Natural killer cell (primary cell): ENCODE measurements at regions not wholly inside any gene's neighbourhood (a gene's known extent, or its start where the extent isn't known, plus 50 kb on each side); places are given as distances from the start of the nearest gene placed in this dataset.

Experiments
- ATAC-seq, 3 donors: fragments of 150-1000 bp in 2 of 3; fragments of 200-7000 bp in 1 of 3; cut with Tn5 transposase; 1 replicate in 1 of 3; 2 replicates in 2 of 3; pipeline ENCODE4 v1.10.0; 2021; ENCODE audit warnings: mild to moderate bottlenecking in 2 of 3, moderate library complexity in 2 of 3
- DNase-seq, 2 donors: peaks; one replicate each; pipeline versions ENCODE4 v3.0.0 to v3.0.0-alpha.2; 2013 to 2021; ENCODE audit warnings: mixed read lengths in 1 of 2
- H3K27ac ChIP-seq: one replicate; pipeline ENCODE4 v1.5.1; 2013; ENCODE audit warnings: mild to moderate bottlenecking, low read length
- H3K27me3 ChIP-seq: one replicate; pipeline ENCODE4 v1.6.1; 2013; ENCODE audit warnings: low read length; ENCODE audit not compliant: control insufficient read depth, insufficient read depth
- H3K36me3 ChIP-seq: one replicate; pipeline ENCODE4 v1.6.1; 2013; ENCODE audit warnings: low read length; ENCODE audit not compliant: control insufficient read depth, insufficient read depth
- H3K4me1 ChIP-seq: one replicate; pipeline ENCODE4 v1.6.1; 2013; ENCODE audit warnings: low read length; ENCODE audit not compliant: control insufficient read depth, insufficient read depth
- H3K4me3 ChIP-seq: one replicate; pipeline ENCODE4 v1.5.1; 2013; ENCODE audit warnings: low read length
- H3K9me3 ChIP-seq: one replicate; pipeline ENCODE4 v1.6.1; 2013; ENCODE audit warnings: low read length; ENCODE audit not compliant: control insufficient read depth, insufficient read depth
- H3K27ac Mint-ChIP-seq, 2 donors: one replicate each; pipeline ENCODE4 v1.8.0; 2022; ENCODE audit warnings: mild to moderate bottlenecking in 2 of 2, mixed read lengths in 2 of 2, moderate library complexity in 1 of 2
- H3K27me3 Mint-ChIP-seq, 2 donors: one replicate each; pipeline ENCODE4 v1.8.0; 2022; ENCODE audit warnings: low read depth in 2 of 2, mixed read lengths in 2 of 2
- H3K36me3 Mint-ChIP-seq: one replicate; pipeline ENCODE4 v1.8.0; 2022; ENCODE audit warnings: mixed read lengths
- H3K4me1 Mint-ChIP-seq, 2 donors: one replicate each; pipeline ENCODE4 v1.8.0; 2022; ENCODE audit warnings: mixed read lengths in 2 of 2
- H3K4me3 Mint-ChIP-seq: one replicate; pipeline ENCODE4 v1.8.0; 2022; ENCODE audit warnings: mild to moderate bottlenecking, moderate library complexity, mixed read lengths
- H3K9me3 Mint-ChIP-seq, 2 donors: one replicate each; pipeline ENCODE4 v1.8.0; 2022; ENCODE audit warnings: mixed read lengths in 2 of 2
- WGBS: methylation state at CpG from one replicate; pipeline ENCODE4 v1.1.7; 2013; ENCODE audit warnings: missing lambda C conversion rate; ENCODE audit not compliant: insufficient coverage; 5-methylcytosine and 5-hydroxymethylcytosine counted together
- intact Hi-C: fragments of 100-400 bp; cut with micrococcal nuclease; formaldehyde crosslinking; loops from one replicate; pipeline ENCODE4 v1.14.2; 2022
- TF ChIP-seq, protein P1 (sequence below): fragments of 200-600 bp; IDR thresholded peaks from one replicate; pipeline ENCODE4 v1.8.0; 2022; ENCODE audit warnings: antibody characterized with exemption

DNA sequence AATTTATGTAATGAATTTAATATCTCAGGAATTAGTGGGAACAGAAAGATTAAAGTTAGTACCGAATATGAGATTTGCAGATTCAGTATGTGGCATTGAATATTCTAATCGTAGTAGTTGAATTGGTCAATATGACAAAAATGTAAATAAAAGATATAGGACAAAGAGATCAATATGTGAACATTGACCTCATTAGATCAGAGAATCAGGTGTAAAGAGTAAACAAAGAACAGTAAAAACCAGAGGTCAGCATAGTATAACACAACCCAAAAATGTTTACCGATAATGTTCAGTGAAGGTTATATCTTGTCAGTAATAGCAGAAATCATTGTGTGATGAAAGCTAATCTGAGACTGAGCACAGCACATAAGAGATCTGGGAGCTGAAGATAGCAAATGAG is 152.0 kb downstream of the FAM83B start:
- TF ChIP-seq, protein P1, sequence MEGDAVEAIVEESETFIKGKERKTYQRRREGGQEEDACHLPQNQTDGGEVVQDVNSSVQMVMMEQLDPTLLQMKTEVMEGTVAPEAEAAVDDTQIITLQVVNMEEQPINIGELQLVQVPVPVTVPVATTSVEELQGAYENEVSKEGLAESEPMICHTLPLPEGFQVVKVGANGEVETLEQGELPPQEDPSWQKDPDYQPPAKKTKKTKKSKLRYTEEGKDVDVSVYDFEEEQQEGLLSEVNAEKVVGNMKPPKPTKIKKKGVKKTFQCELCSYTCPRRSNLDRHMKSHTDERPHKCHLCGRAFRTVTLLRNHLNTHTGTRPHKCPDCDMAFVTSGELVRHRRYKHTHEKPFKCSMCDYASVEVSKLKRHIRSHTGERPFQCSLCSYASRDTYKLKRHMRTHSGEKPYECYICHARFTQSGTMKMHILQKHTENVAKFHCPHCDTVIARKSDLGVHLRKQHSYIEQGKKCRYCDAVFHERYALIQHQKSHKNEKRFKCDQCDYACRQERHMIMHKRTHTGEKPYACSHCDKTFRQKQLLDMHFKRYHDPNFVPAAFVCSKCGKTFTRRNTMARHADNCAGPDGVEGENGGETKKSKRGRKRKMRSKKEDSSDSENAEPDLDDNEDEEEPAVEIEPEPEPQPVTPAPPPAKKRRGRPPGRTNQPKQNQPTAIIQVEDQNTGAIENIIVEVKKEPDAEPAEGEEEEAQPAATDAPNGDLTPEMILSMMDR = no peak

DNA sequence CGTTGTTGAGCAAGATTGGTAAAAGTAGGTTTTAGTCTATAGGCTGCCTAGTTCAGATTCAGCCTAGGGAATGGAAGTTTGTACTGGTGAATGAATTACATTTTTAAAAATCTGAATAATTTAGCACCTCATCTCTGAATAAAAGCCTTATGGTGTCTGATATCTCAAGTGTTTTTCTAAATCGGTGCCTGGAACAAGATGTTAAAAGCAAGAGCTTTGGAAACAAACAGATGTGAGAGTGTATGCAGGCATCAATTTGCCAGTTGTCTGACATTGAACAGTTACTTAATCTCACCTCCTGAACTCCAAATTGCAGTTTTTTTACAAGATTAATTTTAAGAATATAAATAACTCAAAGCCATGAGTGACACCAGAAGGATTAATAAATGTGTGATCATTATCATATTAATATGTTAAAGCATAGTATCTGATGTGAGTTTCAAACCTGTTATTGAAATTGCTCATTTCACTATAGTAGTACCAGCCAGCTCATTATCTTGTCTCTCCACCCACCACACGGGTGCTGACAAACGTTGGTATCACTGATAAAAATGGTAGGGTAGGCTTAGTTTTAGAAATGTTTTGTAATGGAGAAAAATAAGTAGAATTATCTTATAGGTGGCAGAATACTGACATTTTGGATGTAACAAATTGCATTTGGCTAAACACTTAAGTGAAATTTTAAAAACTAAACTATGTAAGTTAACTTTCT is 157.3 kb downstream of the FAM83B start:
- ATAC-seq (no peak), DNase-seq (no peak)
- Mint-ChIP-seq H3K9me3 (peaks cover 2 to 3% of the 10 kb centered on the region in 2 donors), H3K36me3 (peaks cover 8% of the 10 kb centered on the region), H3K4me1 (no peaks in the 10 kb centered on the region), H3K4me3 (no peak overlapping the region), H3K27me3 (no peaks in the 10 kb centered on the region), H3K27ac (no peak overlapping the region)
- intact Hi-C loops = no loop called here
- Histone ChIP-seq H3K27ac (no peak overlapping the region), H3K27me3 (no peaks in the 10 kb centered on the region), H3K4me3 (no peak overlapping the region), H3K36me3 (no peaks in the 10 kb centered on the region), H3K9me3 (no peaks in the 10 kb centered on the region), H3K4me1 (no peaks in the 10 kb centered on the region)
- 75% methylated on average over 3 of the region's 4 CpGs for WGBS
- TF ChIP-seq, protein P1 = no peak

More for the DNA sequence above, 152.0 kb downstream of the FAM83B start:
- intact Hi-C loops = no loop called here
- no peaks in the 10 kb centered on the region for H3K4me1 ChIP-seq
- Mint-ChIP-seq H3K4me3 (no peak overlapping the region), H3K36me3 (peaks cover 12% of the 10 kb centered on the region), H3K4me1 (no peaks in the 10 kb centered on the region), H3K27me3 (no peaks in the 10 kb centered on the region), H3K27ac (no peak overlapping the region), H3K9me3 (peaks cover 0 to under 1% of the 10 kb centered on the region in 2 donors)
- H3K36me3 ChIP-seq = no peaks in the 10 kb centered on the region
- no peak overlapping the region for H3K4me3 ChIP-seq
- no peak for DNase-seq
- no peaks in the 10 kb centered on the region for H3K27me3 ChIP-seq
- 79% methylated on average over 2 of the region's 3 CpGs for WGBS
- no peak for ATAC-seq
- no peak overlapping the region for H3K27ac ChIP-seq
- no peaks in the 10 kb centered on the region for H3K9me3 ChIP-seq

DNA sequence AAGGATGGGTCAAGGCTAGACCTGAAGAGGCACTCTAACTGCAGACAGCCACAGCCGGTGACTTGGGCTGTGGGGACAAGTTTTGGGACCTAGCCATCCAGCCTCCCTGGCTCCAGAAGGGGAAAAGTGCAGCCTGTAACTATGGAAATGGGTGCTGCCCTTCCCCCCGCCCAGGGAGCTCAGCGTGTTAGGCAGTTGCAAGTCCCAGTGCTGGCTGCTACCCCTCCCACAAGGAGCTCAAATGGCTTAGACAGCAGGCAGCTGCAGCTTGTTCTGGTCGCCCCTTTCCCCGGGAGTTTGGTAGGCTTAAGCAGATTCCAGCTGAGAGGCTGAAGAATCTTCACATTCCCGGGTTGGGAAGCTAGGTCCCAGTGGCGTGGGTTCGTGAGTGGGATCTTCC is 162.6 kb downstream of the FAM83B start:
- Mint-ChIP-seq H3K27ac (no peak overlapping the region), H3K4me1 (peaks cover 8 to 9% of the 10 kb centered on the region in 2 donors), H3K36me3 (peaks cover 8% of the 10 kb centered on the region), H3K4me3 (no peak overlapping the region), H3K27me3 (no peaks in the 10 kb centered on the region), H3K9me3 (peaks cover 2 to 3% of the 10 kb centered on the region in 2 donors)
- intact Hi-C loops = no loop called here
- Histone ChIP-seq H3K27me3 (no peaks in the 10 kb centered on the region), H3K27ac (no peak overlapping the region), H3K4me3 (no peak overlapping the region), H3K4me1 (no peaks in the 10 kb centered on the region), H3K36me3 (no peaks in the 10 kb centered on the region), H3K9me3 (no peaks in the 10 kb centered on the region)
- WGBS = 91% methylated on average over 8 of the region's 8 CpGs
- no peak for DNase-seq
- TF ChIP-seq, protein P1 = no peak
- no peak for ATAC-seq

DNA sequence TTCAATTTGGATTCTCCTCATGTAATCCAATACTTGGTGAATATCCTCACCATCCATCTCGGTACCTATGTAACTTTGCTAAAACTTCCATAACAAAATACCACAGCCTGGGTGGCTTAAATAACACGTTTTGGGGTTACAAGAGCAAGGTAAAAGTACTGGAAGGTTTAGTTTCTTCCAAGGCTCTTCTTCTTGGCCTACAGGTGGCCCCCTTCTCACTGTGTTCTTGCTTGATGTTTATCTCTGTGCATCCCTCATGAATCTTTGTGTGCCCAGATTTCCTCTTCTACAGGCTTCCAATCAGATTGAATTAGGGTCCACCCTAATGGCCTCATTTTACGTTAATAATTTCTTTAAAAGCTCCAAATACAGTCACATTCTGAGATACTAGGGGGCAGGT is 163.3 kb upstream of the HCRTR2 start:
- Histone ChIP-seq H3K4me1 (no peaks in the 10 kb centered on the region), H3K27ac (no peak overlapping the region), H3K9me3 (no peaks in the 10 kb centered on the region), H3K36me3 (no peaks in the 10 kb centered on the region), H3K4me3 (no peak overlapping the region), H3K27me3 (no peaks in the 10 kb centered on the region)
- Mint-ChIP-seq H3K4me3 (no peak overlapping the region), H3K9me3 (peaks cover under 1% of the 10 kb centered on the region in 2 donors), H3K4me1 (peaks cover 14% of the 10 kb centered on the region in 2 donors), H3K27me3 (no peaks in the 10 kb centered on the region), H3K36me3 (peaks cover 3% of the 10 kb centered on the region), H3K27ac (no peak overlapping the region)
- ATAC-seq = no peak
- intact Hi-C loops = no loop called here
- TF ChIP-seq, protein P1 = no peak
- 70% methylated on average over 2 of the region's 3 CpGs for WGBS
- DNase-seq = no peak
